Heart left ventricle (tissue), 16 donors: ENCODE measurements at regions not wholly inside any gene's neighbourhood (a gene's known extent, or its start where the extent isn't known, plus 50 kb on each side); places are given as distances from the start of the nearest gene placed in this dataset.
"Not testable (repeated sequence)": the region's sequence is repeated elsewhere in the genome, so short reads cannot be mapped to it uniquely, and the experiment has no call there.

Source experiments
- ATAC-seq, 4 donors: fragments of 200-7000 bp; cut with Tn5 transposase; one replicate each; pipeline ENCODE4 v1.9.1; 2020 to 2022; ENCODE audit warnings: moderate library complexity in 4 of 4, mild to moderate bottlenecking in 3 of 4, moderate number of reproducible peaks in 1 of 4
- DNase-seq, 5 donors: peaks; one replicate each; pipeline ENCODE4 v3.0.0-alpha.2; 2020
- H3K27ac ChIP-seq, 12 donors: fragments of 200-600 bp; sonication (generic) in 4 of 12; one replicate each; pipeline versions ENCODE4 v1.5.0 to v1.8.0; 2016 to 2022; ENCODE audit warnings: mild to moderate bottlenecking in 2 of 12
- H3K27me3 ChIP-seq, 9 donors: fragments of 200-600 bp; sonication (generic) in 2 of 9; one replicate each; pipeline versions ENCODE4 v1.5.1 to v1.8.0; 2016 to 2022; ENCODE audit warnings: mild to moderate bottlenecking in 3 of 9
- H3K36me3 ChIP-seq, 9 donors: fragments of 200-600 bp; sonication (generic) in 2 of 9; one replicate each; pipeline versions ENCODE4 v1.5.0 to v1.8.0; 2018 to 2022; ENCODE audit warnings: mild to moderate bottlenecking in 2 of 9
- H3K4me1 ChIP-seq, 12 donors: fragments of 200-600 bp; sonication (generic) in 4 of 12; one replicate each; pipeline versions ENCODE4 v1.5.0 to v1.8.0; 2016 to 2022; ENCODE audit warnings: mild to moderate bottlenecking in 3 of 12
- H3K4me3 ChIP-seq, 12 donors: fragments of 200-600 bp; sonication (generic) in 4 of 12; one replicate each; pipeline versions ENCODE4 v1.5.0 to v1.8.0; 2017 to 2022; ENCODE audit warnings: mild to moderate bottlenecking in 9 of 12, moderate library complexity in 4 of 12
- H3K9me3 ChIP-seq, 12 donors: fragments of 200-600 bp; sonication (generic) in 4 of 12; one replicate each; pipeline versions ENCODE4 v1.5.0 to v1.8.0; 2016 to 2022; ENCODE audit warnings: mild to moderate bottlenecking in 1 of 12
- POLR2A ChIP-seq, 2 donors: fragments of 450-650 bp; IDR thresholded peaks; one replicate each; pipeline ENCODE4 v1.6.1; 2017; ENCODE audit warnings: antibody characterized with exemption in 2 of 2, mild to moderate bottlenecking in 2 of 2, moderate library complexity in 2 of 2
- WGBS, 4 donors: extraction: QIAGEN DNeasy Blood & Tissue Kit in 2 of 4; methylation state at CpG; one replicate each; pipeline versions ENCODE4 v1.1.5 to v1.1.7; 2013 to 2018; 5-methylcytosine and 5-hydroxymethylcytosine counted together
- intact Hi-C, 10 donors: fragments of 100-400 bp; cut with DNase I; formaldehyde crosslinking; loops; one replicate each; pipeline versions ENCODE4 v1.11.1 to v1.14.2; 2022
- TF ChIP-seq, protein P1 (sequence below), 12 donors: fragments of 200-600 bp; sonication (generic) in 4 of 12; IDR thresholded peaks; one replicate each; pipeline versions ENCODE4 v1.5.0 to v1.8.0; 2018 to 2022; ENCODE audit warnings: antibody characterized with exemption in 12 of 12, mild to moderate bottlenecking in 5 of 12
- donor health status: ischemic (EF 13 %, LVEDD 7.1; RV severe dilation, severe dysfunction).
- donor health status: healthy with polysubstance abuse.
- donor health status: DM: no; HTN: yes; CAD: no.
- donor health status: DM: no; HTN: no; CAD: no.
- donor health status: ischemic (EF 25% LVEDD 6.9; RV normal size, moderate dysfunction).
- donor health status: ischemic (EF 25% LVEDD 5.7; RV mildly dilated, moderate dysfunction).
- donor health status: healthy.
- donor health status: DM: yes; HTN: yes; CAD: no.
- donor health status: ischemic (EF 35%, LVEDD 5.7; RV mildly dilated, moderate dysfunction).
- donor health status: nonischemic (EF 11% LVEDD 7.7; RV severe dilation, severe dysfunction).
- donor health status: DM: yes; HTN: yes; CAD: no.
- donor health status: PGD.
- donor health status: ischemic (EF 29% LVEDD 5.4; RV normal size, mild dysfunction).
- donor health status: nonischemic (EF 23%, LVEDD 6.1; RV moderate dilation, normal function).

DNA sequence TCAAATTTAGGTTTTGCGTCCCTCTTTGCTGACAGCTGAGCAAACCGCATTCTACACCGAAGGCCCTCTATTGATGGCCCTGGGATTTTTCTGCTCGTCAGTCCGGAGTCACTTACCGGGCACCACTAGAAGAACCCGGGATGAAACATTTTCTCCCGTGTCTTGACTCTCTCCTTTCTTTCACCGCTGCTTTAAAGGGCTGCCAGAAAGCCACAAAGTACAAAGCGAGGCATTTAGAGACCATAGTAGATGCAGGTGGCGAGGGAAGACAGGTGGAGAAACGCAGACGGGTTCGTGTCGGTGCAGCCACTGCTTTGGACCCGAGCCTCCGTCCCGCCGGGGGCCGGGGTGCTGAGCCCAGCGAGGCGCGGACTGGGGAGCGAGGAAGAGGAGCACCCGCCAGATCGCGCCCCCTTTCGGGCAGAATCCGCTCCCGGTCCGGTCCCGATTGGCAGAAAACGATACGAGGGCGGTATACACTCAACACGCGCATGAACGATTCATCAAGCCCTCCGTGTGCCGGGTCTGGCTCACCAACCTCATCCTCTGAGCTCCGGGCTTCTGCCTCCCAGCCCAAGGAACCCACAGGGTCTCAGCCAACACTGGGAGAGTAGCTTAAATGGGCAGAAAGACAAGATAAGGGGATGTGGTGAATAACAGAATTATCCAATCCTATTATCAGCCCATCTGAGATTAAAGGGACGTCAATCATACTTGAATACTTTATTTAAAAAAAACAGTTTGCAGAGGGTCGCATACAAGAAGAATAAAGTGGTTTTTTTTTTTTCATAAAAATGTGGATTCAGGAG, 84.9 kb downstream of the TRIM27 start:
- TF ChIP-seq, protein P1, sequence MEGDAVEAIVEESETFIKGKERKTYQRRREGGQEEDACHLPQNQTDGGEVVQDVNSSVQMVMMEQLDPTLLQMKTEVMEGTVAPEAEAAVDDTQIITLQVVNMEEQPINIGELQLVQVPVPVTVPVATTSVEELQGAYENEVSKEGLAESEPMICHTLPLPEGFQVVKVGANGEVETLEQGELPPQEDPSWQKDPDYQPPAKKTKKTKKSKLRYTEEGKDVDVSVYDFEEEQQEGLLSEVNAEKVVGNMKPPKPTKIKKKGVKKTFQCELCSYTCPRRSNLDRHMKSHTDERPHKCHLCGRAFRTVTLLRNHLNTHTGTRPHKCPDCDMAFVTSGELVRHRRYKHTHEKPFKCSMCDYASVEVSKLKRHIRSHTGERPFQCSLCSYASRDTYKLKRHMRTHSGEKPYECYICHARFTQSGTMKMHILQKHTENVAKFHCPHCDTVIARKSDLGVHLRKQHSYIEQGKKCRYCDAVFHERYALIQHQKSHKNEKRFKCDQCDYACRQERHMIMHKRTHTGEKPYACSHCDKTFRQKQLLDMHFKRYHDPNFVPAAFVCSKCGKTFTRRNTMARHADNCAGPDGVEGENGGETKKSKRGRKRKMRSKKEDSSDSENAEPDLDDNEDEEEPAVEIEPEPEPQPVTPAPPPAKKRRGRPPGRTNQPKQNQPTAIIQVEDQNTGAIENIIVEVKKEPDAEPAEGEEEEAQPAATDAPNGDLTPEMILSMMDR (IDR thresholded peaks at IDR 0.05), result peak; percentile 26 to 67 (median 53)
- no peak for TF ChIP-seq POLR2A (IDR thresholded peaks at IDR 0.05)
- Histone ChIP-seq H3K27me3 (peaks cover 0 to 66% (median 7%) of the 10 kb centered on the region in 9 donors), H3K27ac (peak overlapping the region in 8 of 12 donors; percentile 14 to 81 (median 44)), H3K9me3 (no peaks in the 10 kb centered on the region), H3K4me3 (peak overlapping the region; percentile 41 to 76 (median 63)), H3K4me1 (peaks cover 0 to 24% (median 12%) of the 10 kb centered on the region in 12 donors), H3K36me3 (no peaks in the 10 kb centered on the region)
- intact Hi-C loops, result loop anchor here in 9 of 10 donors (1.0 to 10.0 kb wide), 12 partner anchors 24 to 178 kb away; no protein-coding TSS in a partner anchor
- DNase-seq, result peak; percentile 70 to 88 (median 82)
- peak; percentile 69 to 96 (median 92) for ATAC-seq
- 0 to 1% (median 1%) methylated on average over 27 to 43 of the region's 43 CpGs for WGBS, 4 donors

DNA sequence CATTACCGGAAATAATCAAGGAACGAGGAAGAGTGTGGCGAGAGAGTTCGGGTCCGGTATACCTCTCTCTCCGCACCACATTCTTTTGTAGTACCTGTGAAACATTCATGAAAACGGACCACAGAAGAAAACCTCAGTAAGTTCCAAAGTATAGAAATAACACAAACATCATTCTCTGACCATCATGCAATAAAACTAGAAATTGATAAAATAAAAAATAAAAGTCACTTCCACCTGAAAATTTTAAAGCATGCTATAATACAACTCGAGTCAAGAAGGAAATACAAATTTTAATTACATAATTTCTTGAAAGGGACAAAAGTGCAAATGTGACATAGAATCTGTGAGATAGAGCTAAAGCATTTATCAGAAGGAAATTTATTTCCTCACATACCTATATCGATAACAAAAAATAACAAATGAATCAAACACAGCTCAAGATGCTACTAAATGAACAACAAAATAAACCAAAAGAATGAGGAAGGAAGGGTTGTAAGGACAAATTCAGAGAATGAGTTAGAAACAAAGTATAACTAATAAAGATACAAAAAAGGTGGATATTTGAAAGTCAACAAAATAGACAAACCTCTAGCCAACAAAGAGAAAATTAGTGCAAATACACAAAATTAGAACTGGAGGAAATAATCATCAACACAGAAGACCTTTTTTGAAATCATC, 84.2 kb downstream of the TRIM27 start:
- DNase-seq (no peak), ATAC-seq (no peak)
- H3K36me3 ChIP-seq, result no peaks in the 10 kb centered on the region
- WGBS, 4 donors, result 14 to 20% (median 16%) methylated on average over 9 of the region's 9 CpGs
- TF ChIP-seq POLR2A (IDR thresholded peaks at IDR 0.05), result no peak
- TF ChIP-seq, protein P1 (IDR thresholded peaks at IDR 0.05), result no peak
- H3K4me1 ChIP-seq, result peaks cover 0 to 24% (median 12%) of the 10 kb centered on the region in 12 donors
- intact Hi-C loops, result loop anchor here in 9 of 10 donors (2.0 to 10.0 kb wide), 11 partner anchors 23 to 178 kb away; no protein-coding TSS in a partner anchor
- peak overlapping the region; percentile 41 to 76 (median 63) for H3K4me3 ChIP-seq
- no peaks in the 10 kb centered on the region for H3K9me3 ChIP-seq
- peaks cover 0 to 64% (median 2%) of the 10 kb centered on the region in 9 donors for H3K27me3 ChIP-seq
- peak overlapping the region in 1 of 12 donors; percentile 81 for H3K27ac ChIP-seq

DNA sequence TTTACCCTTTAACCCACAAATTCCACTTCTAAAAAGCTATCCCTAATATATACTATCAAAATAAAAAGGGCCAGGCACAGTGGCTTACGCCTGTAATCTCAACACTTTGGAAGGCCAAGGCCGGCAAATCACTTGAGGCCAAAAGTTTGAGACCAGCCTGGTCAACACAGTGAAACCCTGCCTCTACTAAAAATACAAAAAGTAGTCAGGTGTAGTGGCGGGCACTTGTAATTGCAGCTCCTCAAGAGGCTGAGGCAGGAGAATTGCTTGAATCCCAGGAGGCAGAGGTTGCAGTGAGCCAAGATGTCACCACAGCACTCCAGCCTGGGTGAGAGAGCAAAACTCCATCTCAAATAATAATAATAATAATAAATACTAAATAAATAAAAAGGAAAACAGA, 82.5 kb downstream of the TRIM27 start:
- no peaks in the 10 kb centered on the region for H3K9me3 ChIP-seq
- ATAC-seq (no peak), DNase-seq (no peak)
- H3K4me3 ChIP-seq, result no peak overlapping the region
- no peak overlapping the region for H3K27ac ChIP-seq
- intact Hi-C loops, result loop anchor here in 1 of 10 donors (5.0 kb wide), 1 partner anchor 41 kb away; no protein-coding TSS in a partner anchor
- TF ChIP-seq, protein P1 (IDR thresholded peaks at IDR 0.05), result peak in 1 of 12 donors; percentile 9
- no peak for TF ChIP-seq POLR2A (IDR thresholded peaks at IDR 0.05)
- peaks cover 0 to 51% (median 8%) of the 10 kb centered on the region in 9 donors for H3K27me3 ChIP-seq
- H3K4me1 ChIP-seq, result peaks cover 0 to 24% (median 12%) of the 10 kb centered on the region in 12 donors
- no peaks in the 10 kb centered on the region for H3K36me3 ChIP-seq
- 60 to 71% (median 61%) methylated on average over 3 of the region's 3 CpGs for WGBS, 4 donors

DNA sequence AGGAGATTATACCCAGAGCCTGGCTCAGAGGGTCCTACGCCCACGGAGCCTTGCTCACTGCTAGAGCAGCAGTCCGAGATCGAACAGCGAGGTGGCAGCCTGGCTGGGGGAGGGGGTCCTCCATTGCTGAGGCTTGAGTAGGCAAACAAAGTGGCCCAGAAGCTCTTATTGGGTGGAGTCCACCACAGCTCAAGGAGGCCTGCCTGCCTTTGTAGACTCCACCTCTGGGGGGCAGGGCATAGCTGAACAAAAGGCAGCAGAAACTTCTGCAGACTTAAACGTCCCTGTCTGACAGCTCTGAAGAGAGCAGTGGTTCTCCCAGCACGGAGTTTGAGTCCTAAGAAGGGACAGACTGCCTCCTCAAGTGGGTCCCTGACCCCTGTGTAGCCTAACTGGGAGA, 75.0 kb downstream of the TRIM27 start:
- H3K27ac ChIP-seq, H3K4me3 ChIP-seq, DNase-seq, H3K9me3 ChIP-seq, H3K4me1 ChIP-seq, H3K36me3 ChIP-seq, intact Hi-C loops, ATAC-seq: not testable (repeated sequence)
- peaks cover 0 to 35% (median 4%) of the 10 kb centered on the region in 9 donors for H3K27me3 ChIP-seq
- WGBS, 4 donors, result 58 to 74% (median 69%) methylated on average over 6 to 7 of the region's 7 CpGs
